ENCODE measurements at regions not wholly inside any gene's neighbourhood (a gene's known extent, or its start where the extent isn't known, plus 50 kb on each side); places are given as distances from the start of the nearest gene placed in this dataset.

- Mint-ChIP-seq H3K27me3 (ENCODE audit: low read depth) (no peaks in the 10 kb centered on the region; the same call in 1 of the 2 replicates), H3K4me3 (no peak overlapping the region), H3K36me3 (peaks cover 22% of the 10 kb centered on the region), H3K27ac (no peak overlapping the region), H3K4me1 (peaks cover 5% of the 10 kb centered on the region; the same call in 1 of the 2 replicates), H3K9me3 (peaks cover 41% of the 10 kb centered on the region)
- TF ChIP-seq MXD4 (CRISPR knock-in tag; IDR thresholded peaks at IDR 0.05; ENCODE audit: borderline replicate concordance), result no peak
- TF ChIP-seq PRDM15 (CRISPR knock-in tag; IDR thresholded peaks at IDR 0.05), result no peak
- no peak for TF ChIP-seq ZMAT4 (CRISPR knock-in tag; IDR thresholded peaks at IDR 0.05)
- no peak for TF ChIP-seq CBFB (CRISPR knock-in tag; IDR thresholded peaks at IDR 0.05; ENCODE audit: low read depth)
- no peak for TF ChIP-seq ZNF396 (CRISPR knock-in tag; IDR thresholded peaks at IDR 0.05; ENCODE audit: borderline replicate concordance)
- TF ChIP-seq ZBTB43 (CRISPR knock-in tag; IDR thresholded peaks at IDR 0.05), result no peak
- TF ChIP-seq ZNF232 (CRISPR knock-in tag; IDR thresholded peaks at IDR 0.05), result no peak
- no peak for TF ChIP-seq ZNF512 (CRISPR knock-in tag; IDR thresholded peaks at IDR 0.05; ENCODE audit: borderline replicate concordance)
- no peak for TF ChIP-seq RELA (CRISPR knock-in tag; IDR thresholded peaks at IDR 0.05; ENCODE audit: borderline replicate concordance)
- peak; percentile 81 for ATAC-seq
- POLR2A ChIA-PET, result no interaction called here
- CTCF ChIA-PET, result interaction anchor here (1.4 kb wide), 1 partner anchor 15 kb away, joined by 3 read pairs; no protein-coding TSS in a partner anchor
- DNase-seq (ENCODE audit: low spot score), result no peak
Measured at GRCh38 chr5:122258840-122259239, 53.2 kb upstream of the SNCAIP start.

- Mint-ChIP-seq H3K4me3 (no peak overlapping the region), H3K4me1 (peaks cover 6% of the 10 kb centered on the region), H3K36me3 (peaks cover 22% of the 10 kb centered on the region), H3K27me3 (ENCODE audit: low read depth) (no peaks in the 10 kb centered on the region; the same call in 1 of the 2 replicates), H3K27ac (no peak overlapping the region), H3K9me3 (peaks cover 31% of the 10 kb centered on the region)
- ChIA-PET CTCF (interaction anchor here (1.4 kb wide), 1 partner anchor 13 kb away, joined by 3 read pairs; no protein-coding TSS in a partner anchor), POLR2A (no interaction called here)
- no peak for DNase-seq (ENCODE audit: low spot score)
- ATAC-seq, result no peak; the same call in none of the 2 replicates
- TF ChIP-seq CREB1 (CRISPR knock-in tag; IDR thresholded peaks at IDR 0.05) (no peak), ATF2 (CRISPR knock-in tag; IDR thresholded peaks at IDR 0.05; ENCODE audit: borderline replicate concordance, low read depth) (no peak), ZNF219 (CRISPR knock-in tag; IDR thresholded peaks at IDR 0.05; ENCODE audit: borderline replicate concordance) (no peak), FOXJ3 (CRISPR knock-in tag; IDR thresholded peaks at IDR 0.05; ENCODE audit: borderline replicate concordance) (no peak), NR2C2 (CRISPR knock-in tag; IDR thresholded peaks at IDR 0.05) (no peak), E2F4 (CRISPR knock-in tag; IDR thresholded peaks at IDR 0.05; ENCODE audit: borderline replicate concordance, low read depth) (no peak), STAT6 (CRISPR knock-in tag; conservative IDR thresholded peaks at IDR 0.05; ENCODE audit: low read depth) (no peak), AR (CRISPR knock-in tag; IDR thresholded peaks at IDR 0.05) (no peak), ATF1 (CRISPR knock-in tag; IDR thresholded peaks at IDR 0.05) (no peak), KAT7 (CRISPR knock-in tag; IDR thresholded peaks at IDR 0.05; ENCODE audit: borderline replicate concordance) (no peak)
Measured at GRCh38 chr5:122259995-122260394, 52.0 kb upstream of the SNCAIP start.
